Panc1 (cell line): ENCODE measurements at regions not wholly inside any gene's neighbourhood (a gene's known extent, or its start where the extent isn't known, plus 50 kb on each side); places are given as distances from the start of the nearest gene placed in this dataset.

Experiments
- ATAC-seq: fragments of 200-7000 bp; cut with Tn5 transposase; 2 replicates; pipeline ENCODE4 v1.9.1; 2020; ENCODE audit warnings: mild to moderate bottlenecking, moderate library complexity
- BruUV-seq: library from RNA; stranded (reverse); fragments of 400-500 nt; replicated peaks from 2 replicates; lab custom pipeline; 2021; lab: Mats Ljungman, UMichigan
- CTCF ChIA-PET: fragments of 300-600 bp; sonication (Branson Sonifier 250); formaldehyde crosslinking; loops from one replicate; lab custom pipeline; 2022; ENCODE audit warnings: antibody characterized with exemption; lab: Charles Lee
- POLR2A ChIA-PET: fragments of 300-600 bp; sonication (Branson Sonifier 250); formaldehyde crosslinking; loops from one replicate; lab custom pipeline; 2022; ENCODE audit warnings: antibody characterized with exemption; lab: Charles Lee
- DNase-seq: peaks from one replicate; pipeline ENCODE4 v3.0.0-alpha.2; 2010; ENCODE audit warnings: low read depth, low spot score
- H3K27ac ChIP-seq: 2 replicates; pipeline ENCODE4 v1.5.1; 2011; ENCODE audit warnings: mild to moderate bottlenecking, low read length, inconsistent platforms
- H3K27me3 ChIP-seq: fragments of 200-500 bp; sonication (Bioruptor generic); 2 replicates; pipeline ENCODE4 v1.6.0; 2014; ENCODE audit warnings: low read length, inconsistent platforms; ENCODE audit not compliant: control insufficient read depth, insufficient read depth
- H3K36me3 ChIP-seq: fragments of 200-500 bp; sonication (Bioruptor generic); 2 replicates; pipeline ENCODE4 v1.5.1; 2014; ENCODE audit warnings: inconsistent platforms, mild to moderate bottlenecking, low read length, moderate library complexity; ENCODE audit not compliant: control insufficient read depth, insufficient read depth
- H3K4me1 ChIP-seq: 2 replicates; pipeline ENCODE4 v1.5.1; 2011; ENCODE audit warnings: inconsistent platforms, mild to moderate bottlenecking, low read length, moderate library complexity; ENCODE audit not compliant: control insufficient read depth, insufficient read depth
- H3K4me3 ChIP-seq, 2 experiments: 2 replicates each; pipeline ENCODE4 v1.5.1; 2011 to 2012; ENCODE audit warnings: low read depth in 2 of 2, low read length in 2 of 2, mild to moderate bottlenecking in 2 of 2, inconsistent platforms in 1 of 2, moderate library complexity in 1 of 2
- H3K9me3 ChIP-seq: fragments of 200-500 bp; sonication (Bioruptor generic); 2 replicates; pipeline ENCODE4 v1.5.1; 2014; ENCODE audit warnings: low read depth, mild to moderate bottlenecking, inconsistent platforms, low read length, moderate library complexity; ENCODE audit not compliant: control insufficient read depth, insufficient read depth
- POLR2AphosphoS5 ChIP-seq: IDR thresholded peaks from 2 replicates; pipeline ENCODE4 v1.6.1; 2012; ENCODE audit warnings: mild to moderate bottlenecking, low read depth, low read length, moderate library complexity
- SIN3A ChIP-seq: IDR thresholded peaks from 2 replicates; pipeline ENCODE4 v1.6.1; 2012; ENCODE audit warnings: low read depth, mild to moderate bottlenecking, low read length, moderate library complexity, borderline replicate concordance; ENCODE audit not compliant: insufficient read depth
- TCF7L2 ChIP-seq: IDR thresholded peaks from 2 replicates; pipeline ENCODE4 v1.6.1; 2011; ENCODE audit warnings: mild to moderate bottlenecking, low read depth, low read length, inconsistent platforms
- in situ Hi-C: cut with HindIII; loops from 2 replicates; pipeline ENCODE4 v1.10.0; 2016; ENCODE audit warnings: low sequenced_read_pairs, low pct_unique_long_range_greater_than_20kb
- intact Hi-C: fragments of 100-400 bp; cut with micrococcal nuclease; formaldehyde crosslinking; loops from one replicate; pipeline ENCODE4 v1.10.0; 2022; ENCODE audit not compliant: unreplicated experiment
- TF ChIP-seq, protein P1 (sequence below), 2 experiments: IDR thresholded peaks; 2 replicates each; pipeline ENCODE4 v1.6.1; 2011 to 2012; ENCODE audit warnings: low read depth in 2 of 2, control low read depth in 1 of 2, low read length in 1 of 2, mild to moderate bottlenecking in 1 of 2, moderate library complexity in 1 of 2; ENCODE audit not compliant: insufficient read depth in 1 of 2
- TF ChIP-seq, protein P2 (sequence below): fragments of 450-650 bp; IDR thresholded peaks from 2 replicates; pipeline ENCODE4 v1.5.1; 2017; ENCODE audit warnings: mild to moderate bottlenecking

DNA sequence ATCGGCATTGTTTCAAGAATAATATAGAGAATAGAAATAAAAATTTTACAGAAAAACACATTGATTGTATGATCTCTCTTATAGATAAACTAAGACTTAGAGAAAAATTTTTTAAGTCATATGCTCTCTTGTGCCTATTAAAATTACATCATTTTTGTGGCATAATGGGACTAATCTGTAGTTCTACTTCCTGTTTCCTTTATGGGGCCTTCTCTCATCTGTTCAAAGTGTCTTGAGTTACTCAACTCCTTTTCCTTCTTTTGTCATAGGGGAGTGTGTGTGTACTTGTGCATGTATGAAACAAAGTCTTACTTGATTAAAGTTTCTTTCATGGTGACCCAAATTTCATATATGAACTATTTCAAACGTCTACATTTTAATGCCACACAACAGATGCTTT lies 1448.9 kb upstream of the TENM3 start:
- TF ChIP-seq, protein P1, sequence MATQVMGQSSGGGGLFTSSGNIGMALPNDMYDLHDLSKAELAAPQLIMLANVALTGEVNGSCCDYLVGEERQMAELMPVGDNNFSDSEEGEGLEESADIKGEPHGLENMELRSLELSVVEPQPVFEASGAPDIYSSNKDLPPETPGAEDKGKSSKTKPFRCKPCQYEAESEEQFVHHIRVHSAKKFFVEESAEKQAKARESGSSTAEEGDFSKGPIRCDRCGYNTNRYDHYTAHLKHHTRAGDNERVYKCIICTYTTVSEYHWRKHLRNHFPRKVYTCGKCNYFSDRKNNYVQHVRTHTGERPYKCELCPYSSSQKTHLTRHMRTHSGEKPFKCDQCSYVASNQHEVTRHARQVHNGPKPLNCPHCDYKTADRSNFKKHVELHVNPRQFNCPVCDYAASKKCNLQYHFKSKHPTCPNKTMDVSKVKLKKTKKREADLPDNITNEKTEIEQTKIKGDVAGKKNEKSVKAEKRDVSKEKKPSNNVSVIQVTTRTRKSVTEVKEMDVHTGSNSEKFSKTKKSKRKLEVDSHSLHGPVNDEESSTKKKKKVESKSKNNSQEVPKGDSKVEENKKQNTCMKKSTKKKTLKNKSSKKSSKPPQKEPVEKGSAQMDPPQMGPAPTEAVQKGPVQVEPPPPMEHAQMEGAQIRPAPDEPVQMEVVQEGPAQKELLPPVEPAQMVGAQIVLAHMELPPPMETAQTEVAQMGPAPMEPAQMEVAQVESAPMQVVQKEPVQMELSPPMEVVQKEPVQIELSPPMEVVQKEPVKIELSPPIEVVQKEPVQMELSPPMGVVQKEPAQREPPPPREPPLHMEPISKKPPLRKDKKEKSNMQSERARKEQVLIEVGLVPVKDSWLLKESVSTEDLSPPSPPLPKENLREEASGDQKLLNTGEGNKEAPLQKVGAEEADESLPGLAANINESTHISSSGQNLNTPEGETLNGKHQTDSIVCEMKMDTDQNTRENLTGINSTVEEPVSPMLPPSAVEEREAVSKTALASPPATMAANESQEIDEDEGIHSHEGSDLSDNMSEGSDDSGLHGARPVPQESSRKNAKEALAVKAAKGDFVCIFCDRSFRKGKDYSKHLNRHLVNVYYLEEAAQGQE (IDR thresholded peaks at IDR 0.05; ENCODE audit: insufficient read depth in 1 of 2, low read depth in 2 of 2, low read length in 1 of 2), result no peak
- TF ChIP-seq, protein P2, sequence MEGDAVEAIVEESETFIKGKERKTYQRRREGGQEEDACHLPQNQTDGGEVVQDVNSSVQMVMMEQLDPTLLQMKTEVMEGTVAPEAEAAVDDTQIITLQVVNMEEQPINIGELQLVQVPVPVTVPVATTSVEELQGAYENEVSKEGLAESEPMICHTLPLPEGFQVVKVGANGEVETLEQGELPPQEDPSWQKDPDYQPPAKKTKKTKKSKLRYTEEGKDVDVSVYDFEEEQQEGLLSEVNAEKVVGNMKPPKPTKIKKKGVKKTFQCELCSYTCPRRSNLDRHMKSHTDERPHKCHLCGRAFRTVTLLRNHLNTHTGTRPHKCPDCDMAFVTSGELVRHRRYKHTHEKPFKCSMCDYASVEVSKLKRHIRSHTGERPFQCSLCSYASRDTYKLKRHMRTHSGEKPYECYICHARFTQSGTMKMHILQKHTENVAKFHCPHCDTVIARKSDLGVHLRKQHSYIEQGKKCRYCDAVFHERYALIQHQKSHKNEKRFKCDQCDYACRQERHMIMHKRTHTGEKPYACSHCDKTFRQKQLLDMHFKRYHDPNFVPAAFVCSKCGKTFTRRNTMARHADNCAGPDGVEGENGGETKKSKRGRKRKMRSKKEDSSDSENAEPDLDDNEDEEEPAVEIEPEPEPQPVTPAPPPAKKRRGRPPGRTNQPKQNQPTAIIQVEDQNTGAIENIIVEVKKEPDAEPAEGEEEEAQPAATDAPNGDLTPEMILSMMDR, result no peak
- TF ChIP-seq POLR2AphosphoS5 (no peak), SIN3A (no peak)
- H3K27me3 ChIP-seq, result no peaks in the 10 kb centered on the region
- ChIA-PET POLR2A (no interaction called here), CTCF (no interaction called here)
- no peak for ATAC-seq
- no peak overlapping the region for H3K4me3 ChIP-seq
- no peaks in the 10 kb centered on the region for H3K4me1 ChIP-seq
- H3K36me3 ChIP-seq, result no peaks in the 10 kb centered on the region
- H3K9me3 ChIP-seq, result no peaks in the 10 kb centered on the region
- H3K27ac ChIP-seq, result no peak overlapping the region
- intact Hi-C loops (no loop called here), in situ Hi-C loops (no loop called here)
- no TSS peak for BruUV-seq
- no peak for DNase-seq

GRCh38 chr4:180798036-180798577 lies 1445.1 kb upstream of the TENM3 start:
- no peaks in the 10 kb centered on the region for H3K36me3 ChIP-seq
- no TSS peak for BruUV-seq
- H3K27me3 ChIP-seq, result no peaks in the 10 kb centered on the region
- no peak overlapping the region for H3K4me3 ChIP-seq
- no peak for DNase-seq
- ChIA-PET POLR2A (no interaction called here), CTCF (no interaction called here)
- no peaks in the 10 kb centered on the region for H3K4me1 ChIP-seq
- H3K9me3 ChIP-seq, result no peaks in the 10 kb centered on the region
- ATAC-seq, result no peak
- no peak overlapping the region for H3K27ac ChIP-seq
- TF ChIP-seq, protein P1 (IDR thresholded peaks at IDR 0.05; ENCODE audit: insufficient read depth in 1 of 2, low read depth in 2 of 2, low read length in 1 of 2), result no peak
- TF ChIP-seq SIN3A (no peak), POLR2AphosphoS5 (no peak), TCF7L2 (no peak)
- TF ChIP-seq, protein P2, result no peak
- in situ Hi-C loops (no loop called here), intact Hi-C loops (no loop called here)
